Activated T-cell treated with anti-CD3 and anti-CD28 coated beads, Interleukin-2, amount 50 U/mL, for 4 hours (primary cell): ENCODE measurements at regions not wholly inside any gene's neighbourhood (a gene's known extent, or its start where the extent isn't known, plus 50 kb on each side); places are given as distances from the start of the nearest gene placed in this dataset.

Experiments used
- ATAC-seq, 2 donors: fragments of 200-7000 bp; cut with Tn5 transposase; one replicate each; pipeline ENCODE4 v1.10.0; 2021
- DNase-seq: peaks from one replicate; pipeline ENCODE4 v3.0.0-alpha.2; 2020
- H3K27me3 Mint-ChIP-seq: one replicate; pipeline ENCODE4 v1.8.0; 2021; ENCODE audit warnings: low read depth, mixed read lengths
- H3K36me3 Mint-ChIP-seq: one replicate; pipeline ENCODE4 v1.8.0; 2022; ENCODE audit warnings: mixed read lengths; ENCODE audit not compliant: insufficient read depth
- H3K4me1 Mint-ChIP-seq: one replicate; pipeline ENCODE4 v1.8.0; 2021; ENCODE audit warnings: low read depth, mixed read lengths
- H3K4me3 Mint-ChIP-seq: one replicate; pipeline ENCODE4 v1.8.0; 2021; ENCODE audit warnings: mild to moderate bottlenecking, moderate library complexity, mixed read lengths
- H3K9me3 Mint-ChIP-seq: one replicate; pipeline ENCODE4 v1.8.0; 2021; ENCODE audit warnings: mixed read lengths

- H3K4me3 Mint-ChIP-seq: no peak overlapping the region
- DNase-seq (no peak), ATAC-seq (no peak)
- peaks cover 1% of the 10 kb centered on the region for H3K4me1 Mint-ChIP-seq
- H3K9me3 Mint-ChIP-seq: peaks cover 9% of the 10 kb centered on the region
- H3K27me3 Mint-ChIP-seq: no peaks in the 10 kb centered on the region
- H3K36me3 Mint-ChIP-seq: peaks cover 21% of the 10 kb centered on the region
Measured at GRCh38 chr21:28818663-28819278, 173.9 kb downstream of the LTN1 start.

DNA sequence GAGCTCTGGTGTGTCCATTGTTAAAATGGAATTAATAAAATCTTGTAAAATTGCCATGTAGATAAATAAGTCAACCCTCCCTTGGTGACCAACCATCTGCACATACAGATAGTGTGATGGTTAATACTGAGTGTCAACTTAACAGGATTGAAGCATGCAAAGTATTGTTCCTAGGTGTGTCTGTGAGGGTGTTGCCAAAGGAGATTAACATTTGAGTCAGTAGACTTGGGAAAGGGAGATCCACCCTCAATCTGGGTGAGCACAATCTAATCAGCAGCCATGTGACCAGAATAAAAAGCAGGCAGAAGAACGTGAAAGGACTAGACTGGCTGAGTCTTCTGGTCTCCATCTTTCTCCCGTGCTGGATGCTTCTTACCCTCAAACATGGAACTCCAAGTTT, 174.8 kb downstream of the LTN1 start:
- ATAC-seq (no peak), DNase-seq (no peak)
- no peaks in the 10 kb centered on the region for H3K4me1 Mint-ChIP-seq
- H3K4me3 Mint-ChIP-seq: no peak overlapping the region
- peaks cover 21% of the 10 kb centered on the region for H3K36me3 Mint-ChIP-seq
- H3K27me3 Mint-ChIP-seq: no peaks in the 10 kb centered on the region
- H3K9me3 Mint-ChIP-seq: peaks cover 9% of the 10 kb centered on the region

GRCh38 chr21:28811860-28812259, 180.8 kb downstream of the LTN1 start:
- ATAC-seq: no peak
- H3K36me3 Mint-ChIP-seq: peaks cover 13% of the 10 kb centered on the region

DNA sequence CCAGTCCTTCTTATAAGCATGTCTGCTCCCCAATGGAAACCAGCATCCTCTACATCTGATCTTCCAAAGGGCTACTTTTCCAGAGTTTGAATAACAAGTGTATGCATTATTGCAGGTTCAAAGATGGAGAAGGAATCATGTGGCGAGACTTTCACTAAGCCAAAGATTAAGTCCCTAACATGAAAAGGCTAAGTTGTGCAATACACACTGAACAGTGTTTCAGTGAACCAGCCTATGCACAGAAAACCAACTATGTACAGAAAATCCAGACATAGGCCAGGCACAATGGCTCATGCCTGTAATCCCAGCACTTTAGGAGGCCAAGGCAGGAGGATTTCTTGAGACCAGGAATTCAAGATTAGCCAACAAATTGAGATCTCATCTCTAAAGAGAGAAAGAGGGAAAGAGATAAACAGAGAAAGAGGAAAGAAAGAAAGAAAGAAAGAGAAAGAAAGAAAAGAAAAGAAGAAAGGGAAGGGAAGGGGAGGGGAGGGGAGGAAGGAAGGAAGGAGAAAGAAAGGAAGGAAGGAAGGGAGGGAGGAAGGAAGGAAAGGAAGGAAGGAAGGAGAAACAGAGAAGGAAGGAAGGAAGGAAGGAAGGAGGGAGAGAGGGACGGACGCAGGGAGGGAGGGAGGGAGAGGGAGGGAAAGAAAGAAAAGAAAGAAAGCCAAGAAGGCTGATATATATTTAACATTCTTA, 181.7 kb downstream of the LTN1 start:
- no peak for DNase-seq
- H3K36me3 Mint-ChIP-seq: peaks cover 12% of the 10 kb centered on the region

More at GRCh38 chr21:28811860-28812259, 180.8 kb downstream of the LTN1 start:
- H3K9me3 Mint-ChIP-seq: peaks cover 12% of the 10 kb centered on the region
- peaks cover 2% of the 10 kb centered on the region for H3K4me1 Mint-ChIP-seq
- H3K4me3 Mint-ChIP-seq: no peak overlapping the region
- H3K27me3 Mint-ChIP-seq: no peaks in the 10 kb centered on the region
- DNase-seq: no peak

DNA sequence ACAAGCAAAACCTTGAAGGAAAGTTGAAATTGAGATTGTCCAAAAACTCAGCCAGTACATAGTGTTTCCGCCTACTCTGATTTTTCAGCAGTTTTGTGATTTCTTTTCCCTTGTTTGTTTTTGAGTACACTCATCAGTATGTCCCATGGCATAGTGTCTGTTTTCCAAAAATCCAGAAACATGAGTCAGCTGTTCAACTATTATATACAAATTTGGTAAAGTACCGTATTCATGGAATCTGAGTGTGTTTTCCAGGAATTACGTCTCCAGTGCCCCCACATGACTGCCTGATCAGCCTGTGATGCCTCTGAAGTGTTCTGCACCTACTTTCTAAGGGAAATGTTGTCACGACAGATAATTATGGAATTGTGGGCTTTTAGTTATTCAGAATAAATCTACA, 186.8 kb downstream of the LTN1 start:
- Mint-ChIP-seq H3K27me3 (no peaks in the 10 kb centered on the region), H3K4me1 (peaks cover 6% of the 10 kb centered on the region), H3K9me3 (peaks cover 3% of the 10 kb centered on the region), H3K36me3 (peaks cover 9% of the 10 kb centered on the region), H3K4me3 (no peak overlapping the region)
- ATAC-seq: no peak
- DNase-seq: no peak

More for the DNA sequence above, 181.7 kb downstream of the LTN1 start:
- no peak overlapping the region for H3K4me3 Mint-ChIP-seq
- H3K4me1 Mint-ChIP-seq: peaks cover 2% of the 10 kb centered on the region
- peaks cover 11% of the 10 kb centered on the region for H3K9me3 Mint-ChIP-seq
- H3K27me3 Mint-ChIP-seq: no peaks in the 10 kb centered on the region
- ATAC-seq: no peak

- peaks cover 3% of the 10 kb centered on the region for H3K9me3 Mint-ChIP-seq
- peaks cover 12% of the 10 kb centered on the region for H3K36me3 Mint-ChIP-seq
- H3K4me1 Mint-ChIP-seq: peaks cover 6% of the 10 kb centered on the region
- H3K27me3 Mint-ChIP-seq: no peaks in the 10 kb centered on the region
- DNase-seq: no peak
- H3K4me3 Mint-ChIP-seq: no peak overlapping the region
- no peak for ATAC-seq
Measured at GRCh38 chr21:28804089-28804670, 188.5 kb downstream of the LTN1 start.

GRCh38 chr21:28801906-28802305, 190.8 kb downstream of the LTN1 start:
- ATAC-seq (no peak), DNase-seq (no peak)
- H3K4me1 Mint-ChIP-seq: peaks cover 6% of the 10 kb centered on the region
- no peaks in the 10 kb centered on the region for H3K27me3 Mint-ChIP-seq
- no peak overlapping the region for H3K4me3 Mint-ChIP-seq
- H3K36me3 Mint-ChIP-seq: peaks cover 14% of the 10 kb centered on the region
- no peaks in the 10 kb centered on the region for H3K9me3 Mint-ChIP-seq

- Mint-ChIP-seq H3K27me3 (no peaks in the 10 kb centered on the region), H3K4me3 (no peak overlapping the region), H3K9me3 (no peaks in the 10 kb centered on the region), H3K36me3 (peaks cover 12% of the 10 kb centered on the region), H3K4me1 (peaks cover 6% of the 10 kb centered on the region)
- ATAC-seq (no peak), DNase-seq (no peak)
Measured at GRCh38 chr21:28799926-28800325, 192.8 kb downstream of the LTN1 start.

- peaks cover 11% of the 10 kb centered on the region for H3K36me3 Mint-ChIP-seq
- no peak for ATAC-seq
Measured at GRCh38 chr21:28798798-28799197, 193.9 kb downstream of the LTN1 start.

DNA sequence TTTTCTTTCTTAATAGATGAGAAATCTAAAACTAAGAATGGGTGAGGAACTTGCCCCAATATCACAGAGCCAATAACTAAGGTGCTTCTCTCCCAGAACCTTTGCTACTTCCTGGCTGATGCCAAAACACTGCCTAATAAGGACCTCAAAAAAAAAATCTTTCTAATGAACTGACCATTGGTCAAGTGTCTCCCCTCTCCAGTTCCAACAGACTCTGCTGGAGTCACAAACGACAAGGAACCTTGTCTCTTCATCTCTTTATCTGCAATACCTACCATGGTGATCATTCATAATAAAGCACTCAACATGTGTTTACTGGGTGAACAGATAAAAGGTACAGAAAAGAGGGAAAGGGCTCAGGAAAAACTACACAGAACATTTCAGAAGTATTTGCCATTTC, 197.4 kb downstream of the LTN1 start:
- Mint-ChIP-seq H3K4me1 (peaks cover 4% of the 10 kb centered on the region), H3K4me3 (no peak overlapping the region), H3K36me3 (peaks cover 8% of the 10 kb centered on the region), H3K9me3 (no peaks in the 10 kb centered on the region), H3K27me3 (no peaks in the 10 kb centered on the region)
- DNase-seq (no peak), ATAC-seq (no peak)

More at GRCh38 chr21:28798798-28799197, 193.9 kb downstream of the LTN1 start:
- Mint-ChIP-seq H3K4me3 (no peak overlapping the region), H3K9me3 (no peaks in the 10 kb centered on the region), H3K27me3 (no peaks in the 10 kb centered on the region), H3K4me1 (peaks cover 5% of the 10 kb centered on the region)
- no peak for DNase-seq

DNA sequence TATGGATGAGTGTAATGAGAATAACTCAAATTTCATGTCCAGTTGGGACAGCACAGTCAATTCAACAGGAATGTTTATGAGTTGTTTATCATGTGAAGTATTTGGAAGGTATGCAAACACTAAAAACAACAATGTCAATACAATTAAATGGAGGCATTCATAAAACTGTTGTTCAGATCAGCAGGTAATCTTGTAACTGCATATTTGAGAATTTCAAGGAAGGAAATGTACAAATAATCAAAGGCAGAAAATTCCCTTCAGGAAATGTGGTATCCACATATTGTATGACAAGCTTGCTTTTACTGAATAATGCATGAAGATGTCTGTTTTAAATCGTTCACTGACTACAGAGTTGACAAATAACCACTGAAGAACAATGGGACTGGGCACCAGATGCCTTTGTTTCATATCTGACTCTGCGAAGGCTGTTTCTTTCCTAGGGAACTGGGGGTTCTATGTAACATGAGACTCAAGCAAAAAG, 198.3 kb downstream of the LTN1 start:
- no peak for DNase-seq
- peaks cover 4% of the 10 kb centered on the region for H3K4me1 Mint-ChIP-seq
- H3K27me3 Mint-ChIP-seq: no peaks in the 10 kb centered on the region
- H3K36me3 Mint-ChIP-seq: peaks cover 5% of the 10 kb centered on the region
- no peak overlapping the region for H3K4me3 Mint-ChIP-seq
- no peaks in the 10 kb centered on the region for H3K9me3 Mint-ChIP-seq
- ATAC-seq: no peak

DNA sequence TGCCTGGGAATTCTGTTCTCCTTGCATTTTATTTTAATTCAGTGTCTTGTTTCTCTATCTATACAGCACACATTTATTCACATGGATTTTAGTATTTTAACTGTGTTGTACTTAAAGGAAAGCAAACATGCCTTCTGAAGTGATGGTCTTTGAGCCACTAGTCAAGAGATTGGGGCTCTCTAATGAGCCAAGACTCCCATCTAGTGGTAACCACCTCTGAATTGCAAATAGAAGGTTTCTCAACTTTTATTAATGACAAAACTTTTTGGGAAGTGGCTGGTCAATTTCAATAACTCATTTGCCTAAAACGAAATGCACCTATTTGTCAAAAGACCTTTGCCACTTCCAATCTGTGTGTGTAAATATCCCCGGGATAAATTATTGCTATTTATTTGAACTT, 199.6 kb downstream of the LTN1 start:
- Mint-ChIP-seq H3K27me3 (no peaks in the 10 kb centered on the region), H3K4me1 (peaks cover 4% of the 10 kb centered on the region)
- no peak for ATAC-seq

DNA sequence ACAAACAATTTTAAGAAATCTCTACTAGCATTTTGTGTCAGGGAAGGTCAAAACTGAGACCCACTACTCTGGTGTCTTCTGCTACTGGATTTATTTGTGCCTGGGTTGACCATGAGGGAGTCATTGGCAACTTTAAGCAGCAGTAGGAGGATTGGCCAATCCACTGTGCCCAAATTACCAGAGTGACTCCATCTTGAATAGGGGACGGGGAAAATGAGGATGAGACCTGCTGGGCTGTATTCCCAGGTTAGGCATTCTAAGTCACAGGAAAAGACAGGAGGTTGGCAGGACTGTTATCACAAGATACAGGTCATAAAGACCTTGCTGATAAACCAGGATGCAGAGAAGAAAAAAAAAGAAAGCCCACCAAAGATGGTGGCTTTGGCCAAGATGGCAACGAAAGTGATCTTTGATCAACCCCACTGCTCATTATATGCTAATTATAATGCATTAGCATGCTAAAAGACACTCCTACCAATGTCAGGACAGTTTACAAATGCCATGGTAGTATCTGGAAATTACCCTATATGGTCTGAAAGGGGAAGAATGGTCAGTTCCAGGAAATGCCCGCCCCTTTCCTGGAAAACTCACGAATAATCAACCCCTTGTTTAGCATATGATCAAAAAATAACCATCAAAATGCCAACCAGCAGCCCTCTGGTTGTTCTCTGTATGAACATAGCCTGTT, 200.9 kb downstream of the LTN1 start:
- Mint-ChIP-seq H3K36me3 (peaks cover 2% of the 10 kb centered on the region), H3K4me3 (no peak overlapping the region), H3K9me3 (no peaks in the 10 kb centered on the region), H3K4me1 (peaks cover 8% of the 10 kb centered on the region), H3K27me3 (no peaks in the 10 kb centered on the region)
- ATAC-seq: no peak
- no peak for DNase-seq

More for the DNA sequence above, 199.6 kb downstream of the LTN1 start:
- H3K9me3 Mint-ChIP-seq: no peaks in the 10 kb centered on the region
- no peak overlapping the region for H3K4me3 Mint-ChIP-seq
- DNase-seq: no peak
- H3K36me3 Mint-ChIP-seq: peaks cover 3% of the 10 kb centered on the region

DNA sequence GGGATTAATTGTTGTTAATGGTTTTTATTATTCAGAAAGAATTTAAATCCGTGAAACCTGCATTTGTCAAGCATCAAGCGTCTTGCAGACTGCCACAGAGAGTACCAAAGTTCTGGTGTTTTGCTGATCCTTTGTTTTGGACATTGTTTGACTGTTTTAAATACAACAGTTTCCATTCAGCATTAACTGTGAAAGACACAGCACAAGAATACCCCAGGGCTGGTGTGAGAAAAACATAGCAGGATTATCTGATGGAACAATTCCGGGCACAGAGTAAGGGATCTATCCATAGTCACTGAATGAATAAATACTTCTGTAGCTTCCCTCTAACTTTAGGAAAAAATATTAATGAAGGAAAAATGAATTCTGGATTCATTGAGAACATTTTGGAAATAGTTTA, 202.3 kb downstream of the LTN1 start:
- Mint-ChIP-seq H3K4me1 (peaks cover 10% of the 10 kb centered on the region), H3K9me3 (peaks cover 7% of the 10 kb centered on the region), H3K27me3 (no peaks in the 10 kb centered on the region), H3K4me3 (no peak overlapping the region), H3K36me3 (peaks cover 9% of the 10 kb centered on the region)
- ATAC-seq (no peak), DNase-seq (no peak)
